Chondrocyte (in vitro differentiated cells): ENCODE measurements at regions not wholly inside any gene's neighbourhood (a gene's known extent, or its start where the extent isn't known, plus 50 kb on each side); places are given as distances from the start of the nearest gene placed in this dataset.
"Not testable (repeated sequence)": the region's sequence is repeated elsewhere in the genome, so short reads cannot be mapped to it uniquely, and the experiment has no call there.

Experiments used
- DNase-seq: peaks from one replicate; pipeline ENCODE4 v3.0.0; 2021; ENCODE audit warnings: mixed read lengths, low spot score
- H3K27ac Mint-ChIP-seq: one replicate; pipeline ENCODE4 v1.8.0; 2021; ENCODE audit warnings: mild to moderate bottlenecking, moderate library complexity, mixed read lengths; ENCODE audit not compliant: unreplicated experiment
- H3K27me3 Mint-ChIP-seq: 2 replicates; pipeline ENCODE4 v1.8.0; 2021; ENCODE audit warnings: low read depth, mixed read lengths
- H3K36me3 Mint-ChIP-seq: 2 replicates; pipeline ENCODE4 v1.8.0; 2021; ENCODE audit warnings: low read depth, mixed read lengths
- H3K4me1 Mint-ChIP-seq: 2 replicates; pipeline ENCODE4 v1.8.0; 2021; ENCODE audit warnings: low read depth, mild to moderate bottlenecking, mixed read lengths
- H3K4me3 Mint-ChIP-seq: one replicate; pipeline ENCODE4 v1.8.0; 2021; ENCODE audit warnings: mild to moderate bottlenecking, moderate library complexity, mixed read lengths; ENCODE audit not compliant: unreplicated experiment
- H3K9me3 Mint-ChIP-seq: 2 replicates; pipeline ENCODE4 v1.8.0; 2021; ENCODE audit warnings: low read depth, mixed read lengths
- CTCF ChIP-seq: fragments of 200-600 bp; sonication (generic); IDR thresholded peaks from 2 replicates; pipeline ENCODE4 v1.5.0; 2021; ENCODE audit warnings: antibody characterized with exemption, mild to moderate bottlenecking, moderate library complexity

DNA sequence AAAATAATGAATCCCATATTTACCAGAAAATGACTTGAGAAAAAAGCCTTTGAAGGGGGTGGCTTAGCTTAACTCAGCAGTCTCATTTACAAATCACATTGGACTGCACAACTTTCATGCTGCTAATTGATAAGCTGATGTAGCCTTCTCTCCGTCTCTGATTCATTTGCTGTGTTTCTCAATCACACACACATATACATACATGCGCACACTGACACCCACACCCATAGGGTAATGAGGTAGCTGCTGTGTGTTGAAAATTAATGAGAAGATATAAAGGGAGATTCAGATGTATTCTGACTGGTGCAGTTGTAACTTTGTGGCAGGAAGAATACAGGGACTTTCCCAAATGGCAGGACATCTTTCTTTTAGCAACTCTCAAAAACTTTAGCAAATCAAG, 141.9 kb upstream of the GCFC2 start:
- Mint-ChIP-seq H3K36me3 (no peaks in the 10 kb centered on the region), H3K27me3 (peaks cover 13% of the 10 kb centered on the region), H3K9me3 (no peaks in the 10 kb centered on the region), H3K4me3 (no peak overlapping the region), H3K4me1 (no peaks in the 10 kb centered on the region), H3K27ac (no peak overlapping the region)
- TF ChIP-seq CTCF: no peak
- DNase-seq: no peak

GRCh38 chr2:75846683-75847190, 136.0 kb upstream of the GCFC2 start:
- DNase-seq: no peak
- Mint-ChIP-seq H3K27ac (no peak overlapping the region), H3K27me3 (peaks cover 7% of the 10 kb centered on the region), H3K36me3 (no peaks in the 10 kb centered on the region), H3K9me3 (no peaks in the 10 kb centered on the region), H3K4me3 (no peak overlapping the region), H3K4me1 (no peaks in the 10 kb centered on the region)
- TF ChIP-seq CTCF: no peak

- H3K27ac Mint-ChIP-seq: no peak overlapping the region
- no peaks in the 10 kb centered on the region for H3K9me3 Mint-ChIP-seq
- no peak overlapping the region for H3K4me3 Mint-ChIP-seq
- H3K27me3 Mint-ChIP-seq: peaks cover 7% of the 10 kb centered on the region
- no peaks in the 10 kb centered on the region for H3K4me1 Mint-ChIP-seq
- no peak for DNase-seq
- no peaks in the 10 kb centered on the region for H3K36me3 Mint-ChIP-seq
- TF ChIP-seq CTCF: no peak
These were observed 133.9 kb upstream of the GCFC2 start for GRCh38 chr2:75844651-75845050.

GRCh38 chr2:75834588-75834987, 123.9 kb upstream of the GCFC2 start:
- not testable (repeated sequence) for H3K4me1 Mint-ChIP-seq, H3K27ac Mint-ChIP-seq, H3K9me3 Mint-ChIP-seq, H3K4me3 Mint-ChIP-seq, DNase-seq, H3K36me3 Mint-ChIP-seq
- peaks cover 14% of the 10 kb centered on the region for H3K27me3 Mint-ChIP-seq

- no peak for DNase-seq
These were observed 122.7 kb upstream of the GCFC2 start for GRCh38 chr2:75833386-75833785.

More at GRCh38 chr2:75833386-75833785, 122.7 kb upstream of the GCFC2 start:
- no peak for TF ChIP-seq CTCF
- Mint-ChIP-seq H3K4me1 (no peaks in the 10 kb centered on the region), H3K27ac (no peak overlapping the region), H3K36me3 (no peaks in the 10 kb centered on the region), H3K9me3 (peaks cover 7% of the 10 kb centered on the region), H3K4me3 (no peak overlapping the region), H3K27me3 (peaks cover 16% of the 10 kb centered on the region)
